ENCODE measurements at regions not wholly inside any gene's neighbourhood (a gene's known extent, or its start where the extent isn't known, plus 50 kb on each side); places are given as distances from the start of the nearest gene placed in this dataset.

DNA sequence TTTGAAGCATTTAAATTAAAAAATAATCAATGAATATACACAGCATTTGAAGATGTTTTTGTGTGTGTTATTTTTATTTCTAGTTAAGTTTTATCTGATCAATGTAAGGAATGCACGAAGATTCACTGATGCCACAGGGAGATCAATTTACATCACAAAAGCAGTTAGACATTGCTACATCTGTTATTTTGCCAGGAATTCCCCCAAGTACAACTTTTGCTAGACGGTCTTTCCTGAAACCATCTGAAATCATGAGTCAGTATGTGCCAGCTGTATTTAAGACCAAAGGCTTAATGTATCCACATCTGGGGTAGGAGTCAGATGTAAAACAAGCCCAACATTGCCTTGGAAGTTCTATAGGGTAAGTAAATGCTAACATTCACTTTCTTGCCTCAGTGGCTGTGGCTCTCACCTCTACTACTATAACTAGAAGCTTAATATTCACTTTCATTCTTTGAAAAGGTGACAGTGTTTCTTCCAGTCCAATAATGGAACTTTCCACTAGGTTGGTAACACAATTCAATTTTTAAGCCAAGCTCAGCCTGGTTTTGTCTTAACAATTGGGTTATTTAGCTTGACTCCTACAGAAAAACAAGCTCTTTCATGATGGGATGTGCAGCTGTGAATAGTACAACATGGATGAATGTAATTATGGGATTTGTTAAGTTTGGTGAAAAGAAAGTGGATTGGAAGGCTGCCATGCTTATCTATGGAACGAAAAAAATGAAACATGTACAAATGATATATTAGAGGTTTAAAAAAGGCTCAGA is 385.4 kb upstream of the TMEM132C start:
- no peaks in the 10 kb centered on the region for H3K36me3 ChIP-seq (ENCODE audit: insufficient read depth, low read length)
- no peaks in the 10 kb centered on the region for H3K27me3 ChIP-seq (ENCODE audit: insufficient read depth, low read depth, low read length)

GRCh38 chr12:127883013-127883412 is 384.0 kb upstream of the TMEM132C start:
- Histone ChIP-seq H3K9ac (ENCODE audit: low read length) (no peak overlapping the region), H2AFZ (ENCODE audit: low read depth, low read length) (no peak overlapping the region), H3K36me3 (ENCODE audit: insufficient read depth, low read length) (no peaks in the 10 kb centered on the region), H3K27ac (ENCODE audit: low read length) (no peak overlapping the region), H4K20me1 (ENCODE audit: insufficient read depth) (no peaks in the 10 kb centered on the region), H3K79me2 (replicated peaks; ENCODE audit: insufficient read depth, low read length) (no peaks in the 10 kb centered on the region), H3F3A (ENCODE audit: insufficient read depth, low read length, poor library complexity, severe bottlenecking) (no peaks in the 10 kb centered on the region), H3K9me2 (ENCODE audit: insufficient read depth, low read length) (no peaks in the 10 kb centered on the region), H3K9me3 (ENCODE audit: low read length) (no peaks in the 10 kb centered on the region), H3K4me3 (ENCODE audit: low read length) (no peak overlapping the region), H3K27me3 (ENCODE audit: insufficient read depth, low read depth, low read length) (no peaks in the 10 kb centered on the region), H3K4me2 (ENCODE audit: low read length) (no peak overlapping the region)
- TF ChIP-seq POLR2AphosphoS5 (IDR thresholded peaks at IDR 0.05) (no peak), EP300 (conservative IDR thresholded peaks at IDR 0.05; ENCODE audit: poor library complexity, severe bottlenecking) (no peak), EZH2 (IDR thresholded peaks at IDR 0.05; ENCODE audit: borderline replicate concordance, insufficient read depth, low read length, poor library complexity, severe bottlenecking) (no peak)

More for the DNA sequence above, 385.4 kb upstream of the TMEM132C start:
- H3K9me2 ChIP-seq (ENCODE audit: insufficient read depth, low read length), result no peaks in the 10 kb centered on the region
- no peaks in the 10 kb centered on the region for H3K9me3 ChIP-seq (ENCODE audit: low read length)
- no peaks in the 10 kb centered on the region for H4K20me1 ChIP-seq (ENCODE audit: insufficient read depth)
- no peaks in the 10 kb centered on the region for H3F3A ChIP-seq (ENCODE audit: insufficient read depth, low read length, poor library complexity, severe bottlenecking)
- no peak overlapping the region for H2AFZ ChIP-seq (ENCODE audit: low read depth, low read length)
- no peak overlapping the region for H3K4me2 ChIP-seq (ENCODE audit: low read length)
- no peak overlapping the region for H3K27ac ChIP-seq (ENCODE audit: low read length)
- H3K4me3 ChIP-seq (ENCODE audit: low read length), result no peak overlapping the region
- no peak for TF ChIP-seq SMC3 (conservative IDR thresholded peaks at IDR 0.05; ENCODE audit: poor library complexity)
- TF ChIP-seq MXI1 (conservative IDR thresholded peaks at IDR 0.05; ENCODE audit: poor library complexity, severe bottlenecking), result no peak
- no peak for TF ChIP-seq EP300 (conservative IDR thresholded peaks at IDR 0.05; ENCODE audit: poor library complexity, severe bottlenecking)
- TF ChIP-seq RAD21 (conservative IDR thresholded peaks at IDR 0.05), result no peak
- TF ChIP-seq EZH2 (IDR thresholded peaks at IDR 0.05; ENCODE audit: borderline replicate concordance, insufficient read depth, low read length, poor library complexity, severe bottlenecking), result no peak
- TF ChIP-seq, protein P1, sequence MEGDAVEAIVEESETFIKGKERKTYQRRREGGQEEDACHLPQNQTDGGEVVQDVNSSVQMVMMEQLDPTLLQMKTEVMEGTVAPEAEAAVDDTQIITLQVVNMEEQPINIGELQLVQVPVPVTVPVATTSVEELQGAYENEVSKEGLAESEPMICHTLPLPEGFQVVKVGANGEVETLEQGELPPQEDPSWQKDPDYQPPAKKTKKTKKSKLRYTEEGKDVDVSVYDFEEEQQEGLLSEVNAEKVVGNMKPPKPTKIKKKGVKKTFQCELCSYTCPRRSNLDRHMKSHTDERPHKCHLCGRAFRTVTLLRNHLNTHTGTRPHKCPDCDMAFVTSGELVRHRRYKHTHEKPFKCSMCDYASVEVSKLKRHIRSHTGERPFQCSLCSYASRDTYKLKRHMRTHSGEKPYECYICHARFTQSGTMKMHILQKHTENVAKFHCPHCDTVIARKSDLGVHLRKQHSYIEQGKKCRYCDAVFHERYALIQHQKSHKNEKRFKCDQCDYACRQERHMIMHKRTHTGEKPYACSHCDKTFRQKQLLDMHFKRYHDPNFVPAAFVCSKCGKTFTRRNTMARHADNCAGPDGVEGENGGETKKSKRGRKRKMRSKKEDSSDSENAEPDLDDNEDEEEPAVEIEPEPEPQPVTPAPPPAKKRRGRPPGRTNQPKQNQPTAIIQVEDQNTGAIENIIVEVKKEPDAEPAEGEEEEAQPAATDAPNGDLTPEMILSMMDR (IDR thresholded peaks at IDR 0.05; ENCODE audit: poor library complexity, severe bottlenecking), result no peak
- TF ChIP-seq POLR2AphosphoS5 (IDR thresholded peaks at IDR 0.05), result no peak
- TF ChIP-seq, protein P2, sequence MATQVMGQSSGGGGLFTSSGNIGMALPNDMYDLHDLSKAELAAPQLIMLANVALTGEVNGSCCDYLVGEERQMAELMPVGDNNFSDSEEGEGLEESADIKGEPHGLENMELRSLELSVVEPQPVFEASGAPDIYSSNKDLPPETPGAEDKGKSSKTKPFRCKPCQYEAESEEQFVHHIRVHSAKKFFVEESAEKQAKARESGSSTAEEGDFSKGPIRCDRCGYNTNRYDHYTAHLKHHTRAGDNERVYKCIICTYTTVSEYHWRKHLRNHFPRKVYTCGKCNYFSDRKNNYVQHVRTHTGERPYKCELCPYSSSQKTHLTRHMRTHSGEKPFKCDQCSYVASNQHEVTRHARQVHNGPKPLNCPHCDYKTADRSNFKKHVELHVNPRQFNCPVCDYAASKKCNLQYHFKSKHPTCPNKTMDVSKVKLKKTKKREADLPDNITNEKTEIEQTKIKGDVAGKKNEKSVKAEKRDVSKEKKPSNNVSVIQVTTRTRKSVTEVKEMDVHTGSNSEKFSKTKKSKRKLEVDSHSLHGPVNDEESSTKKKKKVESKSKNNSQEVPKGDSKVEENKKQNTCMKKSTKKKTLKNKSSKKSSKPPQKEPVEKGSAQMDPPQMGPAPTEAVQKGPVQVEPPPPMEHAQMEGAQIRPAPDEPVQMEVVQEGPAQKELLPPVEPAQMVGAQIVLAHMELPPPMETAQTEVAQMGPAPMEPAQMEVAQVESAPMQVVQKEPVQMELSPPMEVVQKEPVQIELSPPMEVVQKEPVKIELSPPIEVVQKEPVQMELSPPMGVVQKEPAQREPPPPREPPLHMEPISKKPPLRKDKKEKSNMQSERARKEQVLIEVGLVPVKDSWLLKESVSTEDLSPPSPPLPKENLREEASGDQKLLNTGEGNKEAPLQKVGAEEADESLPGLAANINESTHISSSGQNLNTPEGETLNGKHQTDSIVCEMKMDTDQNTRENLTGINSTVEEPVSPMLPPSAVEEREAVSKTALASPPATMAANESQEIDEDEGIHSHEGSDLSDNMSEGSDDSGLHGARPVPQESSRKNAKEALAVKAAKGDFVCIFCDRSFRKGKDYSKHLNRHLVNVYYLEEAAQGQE (IDR thresholded peaks at IDR 0.05; ENCODE audit: borderline replicate concordance), result no peak
- no peak overlapping the region for H3K9ac ChIP-seq (ENCODE audit: low read length)
- H3K79me2 ChIP-seq (replicated peaks; ENCODE audit: insufficient read depth, low read length), result no peaks in the 10 kb centered on the region
